Activated CD4-positive, alpha-beta T cell treated with anti-CD3 and anti-CD28 coated beads, Interleukin-2, Interleukin-6, amounts not matched to agents 100 ng/mL and 50 ng/mL, durations not matched to agents 16 hours and 8 hours (primary cell): ENCODE measurements at regions not wholly inside any gene's neighbourhood (a gene's known extent, or its start where the extent isn't known, plus 50 kb on each side); places are given as distances from the start of the nearest gene placed in this dataset.
"Not testable (repeated sequence)": the region's sequence is repeated elsewhere in the genome, so short reads cannot be mapped to it uniquely, and the experiment has no call there.

Experiments used
- DNase-seq: peaks from one replicate; pipeline ENCODE4 v3.0.0-alpha.2; 2020

- no peak for DNase-seq
Observed at GRCh38 chr17:83159204-83160049, 80.0 kb downstream of the METRNL start.

DNA sequence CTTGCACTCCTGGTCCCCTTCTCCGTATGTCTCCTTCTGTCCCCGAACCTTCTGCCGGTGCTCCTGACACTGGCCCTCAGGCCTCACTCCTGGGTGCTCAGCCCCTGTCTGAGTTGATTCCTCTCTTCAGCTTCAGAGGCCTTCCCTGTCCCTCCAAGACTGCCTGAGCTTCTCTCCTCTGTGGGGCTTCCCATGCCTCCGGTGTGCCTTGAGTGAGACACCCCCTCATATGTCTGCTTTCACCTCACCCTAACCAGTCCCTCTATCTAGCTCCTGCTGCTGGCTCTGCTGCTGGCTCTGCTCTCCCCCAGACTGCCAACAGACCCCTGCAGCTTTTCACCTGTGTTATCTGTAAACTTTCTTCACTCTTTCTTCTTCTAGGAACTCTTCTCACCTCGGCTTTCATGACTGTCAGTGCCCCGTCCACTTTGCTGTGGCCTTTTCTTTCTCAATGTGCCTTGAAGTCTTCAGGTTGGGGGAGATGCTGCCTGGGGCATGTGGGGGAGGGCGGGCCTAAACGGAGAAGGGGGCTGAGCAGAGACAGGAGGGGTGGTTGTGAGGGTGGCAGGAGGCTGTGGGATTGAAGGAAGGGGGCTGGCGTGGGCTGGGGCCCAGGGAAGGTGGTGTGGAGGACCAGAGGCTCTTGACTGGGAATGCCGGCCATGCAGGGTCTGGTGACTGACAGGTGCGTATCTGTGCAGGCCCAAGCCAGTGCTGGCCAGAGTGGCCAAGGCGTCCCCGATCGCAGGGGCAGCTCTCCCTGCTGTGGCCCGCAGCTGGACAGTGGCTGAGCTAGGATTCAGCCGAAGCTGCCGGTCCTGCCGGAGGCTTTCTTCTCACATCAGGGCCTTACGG lies 81.3 kb downstream of the METRNL start:
- DNase-seq, result no peak

DNA sequence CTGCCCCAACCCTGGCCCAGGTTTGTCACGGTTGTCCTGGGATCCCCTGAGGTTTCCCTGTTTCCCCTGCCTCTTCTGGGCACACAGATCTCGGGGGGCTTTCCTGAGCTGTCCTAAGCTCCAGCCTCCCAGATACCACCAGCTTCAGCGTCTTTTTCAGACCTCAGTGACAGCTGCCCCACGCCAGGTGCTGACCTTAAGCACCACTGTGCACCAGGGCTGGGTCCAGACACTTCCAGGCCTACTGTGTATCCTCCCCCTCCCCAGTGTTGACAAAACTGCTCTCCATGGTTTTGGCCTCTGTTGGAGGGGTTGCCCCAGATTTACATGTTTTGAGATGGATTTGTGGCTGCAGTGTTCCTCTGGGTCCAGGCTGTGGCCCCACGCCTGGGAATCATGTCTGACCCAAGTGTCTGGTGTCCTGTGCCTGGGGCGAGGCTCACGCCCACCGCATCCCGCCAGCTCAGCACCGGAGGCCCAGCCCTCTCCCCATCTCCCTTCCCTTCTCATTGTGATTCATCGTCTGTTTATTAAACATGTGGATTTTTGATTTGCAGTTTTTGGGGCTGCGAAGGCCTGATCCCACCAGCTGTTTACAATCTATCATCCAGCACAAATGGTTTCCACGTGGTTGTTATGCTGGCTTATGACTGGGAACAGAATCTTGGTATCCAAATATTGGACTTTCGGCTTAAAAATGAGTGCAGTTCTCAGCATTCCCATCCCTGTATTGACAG lies 82.1 kb downstream of the METRNL start:
- no peak for DNase-seq

DNA sequence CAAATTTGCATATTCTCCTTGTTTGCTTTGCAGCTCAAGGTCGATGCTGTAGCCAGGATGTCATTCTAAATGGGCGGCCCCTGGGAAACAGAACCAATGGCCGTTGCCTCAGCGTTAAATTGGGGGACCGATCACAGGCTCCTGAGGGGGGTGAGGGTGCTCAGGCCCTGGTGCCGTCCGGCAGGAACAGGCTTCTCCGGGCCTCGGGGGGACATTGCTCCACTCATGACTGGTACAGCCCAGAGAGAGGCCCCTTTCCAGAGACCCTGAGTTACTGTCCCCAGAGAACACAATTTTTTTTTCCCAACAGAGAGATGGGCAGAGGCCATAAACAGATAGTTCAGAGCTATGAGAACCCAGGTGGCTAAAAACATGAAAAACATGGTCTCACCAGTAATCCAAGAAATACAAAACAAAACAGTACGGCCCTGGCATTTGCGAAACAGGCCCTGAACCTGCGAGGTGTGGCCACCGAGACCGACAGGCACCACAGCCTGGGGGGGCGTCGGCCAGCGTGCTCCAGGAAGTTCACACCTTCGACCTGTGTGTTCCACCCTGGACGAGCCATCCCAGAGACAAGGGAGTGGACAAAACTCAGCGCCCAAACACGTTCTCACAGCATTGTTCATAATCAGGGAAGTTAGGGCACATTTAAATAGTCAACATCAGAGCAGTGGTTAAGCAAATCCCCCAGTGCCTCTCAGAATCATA lies 82.8 kb downstream of the METRNL start:
- no peak for DNase-seq

DNA sequence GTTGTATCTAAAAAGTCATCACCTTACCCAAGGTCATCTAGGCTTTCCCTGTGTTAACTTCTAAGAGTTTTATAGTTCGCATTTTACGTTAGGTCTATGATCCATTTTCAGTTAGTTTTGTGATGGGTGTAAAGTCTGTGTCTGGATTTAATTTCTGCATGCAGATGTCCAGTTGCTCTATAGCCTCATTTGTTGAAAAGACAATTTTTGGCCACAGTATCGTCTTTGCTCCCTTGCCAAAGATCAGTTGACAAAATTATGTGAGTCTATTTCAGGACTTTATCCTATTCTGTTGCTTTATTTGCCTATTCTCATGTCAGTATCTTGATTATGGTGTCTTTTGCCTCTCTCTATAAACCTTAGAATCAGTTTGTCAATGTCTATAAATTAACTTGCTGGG lies 85.1 kb downstream of the METRNL start:
- no peak for DNase-seq

- no peak for DNase-seq
Observed at GRCh38 chr17:83170571-83171260, 91.3 kb downstream of the METRNL start.

GRCh38 chr17:83171661-83172060 lies 92.3 kb downstream of the METRNL start:
- DNase-seq, result no peak

DNA sequence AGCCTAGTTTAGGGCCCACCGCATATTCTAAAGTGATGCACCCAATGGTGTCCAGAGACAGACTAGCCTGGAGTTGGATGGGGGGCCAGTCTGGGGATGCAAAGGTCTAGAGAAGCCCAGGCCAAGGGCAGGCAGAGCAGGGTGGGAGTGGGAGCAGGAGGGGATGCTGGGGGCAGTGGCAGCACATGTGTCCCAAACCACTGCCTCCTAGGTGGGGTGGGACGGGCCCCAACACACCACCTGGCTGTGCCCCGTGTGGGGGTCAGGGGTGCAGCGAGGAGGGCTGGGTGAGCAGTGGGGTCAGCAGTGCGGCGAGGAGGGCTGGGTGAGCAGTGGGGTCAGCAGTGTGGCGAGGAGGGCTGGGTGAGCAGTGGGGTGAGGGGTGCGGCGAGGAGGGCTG lies 92.7 kb downstream of the METRNL start:
- DNase-seq, result not testable (repeated sequence)

- DNase-seq, result not testable (repeated sequence)
Observed at GRCh38 chr17:83172646-83173045, 93.2 kb downstream of the METRNL start.

- DNase-seq, result not testable (repeated sequence)
Observed at GRCh38 chr17:83173180-83173913, 93.9 kb downstream of the METRNL start.

DNA sequence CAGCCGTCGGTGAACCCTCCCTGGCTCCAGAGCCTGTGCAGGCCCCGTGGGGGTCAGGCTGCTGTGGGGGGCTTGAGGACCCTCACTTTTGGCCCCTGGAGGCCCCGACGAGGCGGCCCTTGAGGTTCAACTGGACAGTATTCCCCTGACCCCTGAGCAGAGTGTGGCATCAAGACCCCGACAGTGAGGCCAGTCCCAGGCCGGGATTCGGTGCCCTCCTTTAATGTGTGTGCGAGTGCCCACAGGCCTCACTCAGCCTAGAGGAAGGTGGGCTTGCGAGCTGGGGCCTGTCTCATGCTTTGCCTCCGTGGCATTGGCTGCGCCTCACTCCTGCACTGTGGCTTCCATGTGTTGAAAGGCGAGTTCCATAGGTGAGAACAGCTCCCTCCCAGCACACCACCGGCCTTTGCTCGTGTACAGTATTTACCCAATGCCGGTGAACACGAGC lies 94.5 kb downstream of the METRNL start:
- no peak for DNase-seq

DNA sequence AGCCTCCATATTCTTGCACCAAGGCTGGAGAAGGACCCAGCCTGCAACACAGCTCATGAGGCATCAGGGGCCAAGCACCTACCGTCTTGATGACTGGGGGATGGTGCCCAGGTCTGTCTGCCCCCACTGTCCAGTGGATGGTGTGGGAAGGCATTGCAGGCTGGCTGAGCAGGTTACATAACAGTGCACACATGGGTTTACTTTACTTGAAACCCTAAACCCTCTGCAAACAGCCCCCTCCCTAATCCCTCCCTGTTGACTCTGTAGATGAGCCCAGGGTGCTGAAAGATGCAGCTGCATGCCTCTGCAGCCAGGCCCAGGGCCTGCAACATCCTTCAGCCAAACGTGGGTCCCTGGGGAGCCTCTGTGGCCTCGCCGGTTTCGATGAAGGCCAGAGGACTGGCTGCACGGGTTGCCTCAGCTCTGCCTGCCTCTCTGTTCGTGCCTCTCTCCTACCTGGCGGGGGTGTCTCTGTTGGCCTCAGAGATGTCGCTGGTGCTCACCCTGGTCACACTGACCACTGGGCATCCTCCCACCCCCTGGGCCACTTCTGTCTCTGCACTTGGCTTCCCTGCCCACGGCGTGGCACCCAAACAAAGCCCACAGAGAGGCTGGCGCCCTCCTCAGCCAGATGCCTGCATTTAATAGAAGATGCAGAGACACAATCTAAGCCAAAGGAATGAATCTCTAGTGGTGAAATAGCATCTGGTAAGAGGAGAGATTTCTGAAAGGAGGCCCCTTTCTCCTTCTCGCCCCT lies 95.1 kb downstream of the METRNL start:
- DNase-seq, result no peak

GRCh38 chr17:83175119-83175821 lies 95.9 kb downstream of the METRNL start:
- no peak for DNase-seq

DNA sequence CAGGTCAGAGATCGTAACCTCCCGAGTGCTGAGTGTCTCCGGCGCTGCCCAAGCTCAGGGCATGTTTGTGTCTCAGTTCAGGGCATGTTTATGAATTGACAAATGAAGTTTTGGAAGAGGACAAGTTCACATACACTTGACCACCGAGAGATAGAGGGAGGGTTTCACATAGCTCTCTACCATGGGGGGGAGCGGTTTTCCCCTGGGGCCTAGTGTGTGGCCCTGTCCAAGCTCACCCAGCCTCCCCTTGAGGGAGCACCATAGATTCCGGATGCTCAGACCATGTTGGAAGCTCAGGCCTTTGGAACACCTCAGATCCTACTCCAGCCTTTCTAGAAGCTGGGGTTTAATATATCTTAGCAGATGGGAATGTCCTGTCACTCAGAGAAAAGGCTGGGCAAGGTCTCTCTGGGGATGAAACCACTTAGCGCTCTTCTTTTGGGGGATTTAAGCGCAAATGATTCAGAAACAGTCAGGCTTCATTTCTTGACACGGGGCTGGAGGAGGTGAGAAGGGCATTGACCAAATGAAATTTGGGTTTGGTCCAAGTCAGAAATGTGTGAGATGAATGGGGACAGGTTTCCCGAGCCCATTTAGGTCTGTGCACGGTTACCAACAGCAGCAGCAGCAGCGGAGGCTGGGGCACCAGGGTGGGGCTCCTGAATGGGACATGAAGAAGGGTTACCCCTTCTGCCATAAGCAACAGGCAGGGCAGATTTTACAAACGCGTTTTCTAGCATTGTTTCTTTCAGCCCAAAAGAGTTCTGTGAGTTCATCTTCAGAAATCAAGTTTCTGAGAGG lies 96.6 kb downstream of the METRNL start:
- no peak for DNase-seq

GRCh38 chr17:83176623-83177583 lies 97.5 kb downstream of the METRNL start:
- DNase-seq, result no peak

DNA sequence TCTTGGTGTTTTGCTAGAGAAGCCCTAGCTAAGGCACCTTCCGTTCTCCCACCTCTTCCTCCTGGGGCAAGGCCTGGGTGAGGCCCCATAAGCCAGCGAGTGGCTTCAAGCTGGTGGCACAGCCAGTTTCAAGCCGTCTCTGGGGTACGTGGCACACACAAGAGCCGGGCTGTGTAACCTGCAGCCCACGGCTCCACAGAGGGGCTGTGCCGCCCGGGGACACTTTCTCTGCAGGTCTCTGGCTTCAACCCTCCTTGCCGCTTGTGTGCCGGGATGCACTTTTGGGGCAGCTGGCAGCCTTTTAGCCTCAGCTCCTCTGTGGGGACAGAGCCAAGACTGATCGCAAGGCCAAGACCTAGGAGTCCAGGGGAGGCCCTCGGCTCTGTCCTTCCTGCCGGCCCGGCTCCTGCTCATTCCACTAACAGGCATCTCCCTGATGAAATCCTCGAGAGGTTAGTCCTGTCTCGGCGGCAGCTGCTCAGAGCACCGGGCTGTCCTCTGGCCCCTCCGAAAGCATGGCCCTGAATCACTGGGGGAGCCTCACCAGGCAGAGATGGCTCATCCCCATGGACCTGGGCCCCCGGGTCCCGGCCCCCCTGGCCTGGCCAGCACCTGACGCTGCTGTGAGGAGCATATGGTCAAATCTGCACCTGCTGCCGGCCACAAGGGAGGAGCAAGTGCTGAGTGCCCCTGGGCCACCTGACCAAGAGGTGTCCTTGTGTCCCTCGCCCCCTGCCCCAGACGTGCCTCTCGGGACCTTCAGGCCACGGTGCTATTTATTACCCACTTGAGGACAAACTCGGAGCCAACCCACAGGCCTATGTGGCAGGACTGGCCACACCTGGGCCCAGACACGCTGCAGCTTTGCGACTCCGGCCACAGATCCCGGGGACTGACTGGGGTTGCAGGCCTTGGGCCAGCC lies 98.5 kb downstream of the METRNL start:
- DNase-seq, result no peak
